Spinal cord (tissue), 9 donors: ENCODE measurements at regions not wholly inside any gene's neighbourhood (a gene's known extent, or its start where the extent isn't known, plus 50 kb on each side); places are given as distances from the start of the nearest gene placed in this dataset.
"Not testable (repeated sequence)": the region's sequence is repeated elsewhere in the genome, so short reads cannot be mapped to it uniquely, and the experiment has no call there.

ENCODE experiments used
- DNase-seq, 6 donors: peaks; one replicate each; pipeline versions ENCODE4 v3.0.0 to v3.0.0-alpha.2; 2013 to 2015; ENCODE audit warnings: low spot score in 6 of 6, low read depth in 4 of 6
- H3K27ac ChIP-seq: one replicate; pipeline ENCODE4 v1.5.1; 2013; ENCODE audit warnings: low read depth, low read length, control low read depth
- H3K27me3 ChIP-seq: one replicate; pipeline ENCODE4 v1.6.1; 2013; ENCODE audit warnings: low read length; ENCODE audit not compliant: control insufficient read depth, insufficient read depth
- H3K36me3 ChIP-seq: one replicate; pipeline ENCODE4 v1.6.1; 2013; ENCODE audit warnings: low read length; ENCODE audit not compliant: control insufficient read depth, insufficient read depth
- H3K4me1 ChIP-seq: one replicate; pipeline ENCODE4 v1.6.1; 2013; ENCODE audit warnings: low read length; ENCODE audit not compliant: control insufficient read depth, insufficient read depth
- H3K4me3 ChIP-seq: one replicate; pipeline ENCODE4 v1.5.1; 2013; ENCODE audit warnings: low read depth, low read length, control low read depth
- H3K9me3 ChIP-seq: one replicate; pipeline ENCODE4 v1.6.1; 2013; ENCODE audit warnings: low read length; ENCODE audit not compliant: control insufficient read depth, insufficient read depth
- WGBS: methylation state at CpG from one replicate; pipeline ENCODE4 v1.1.5; 2013; ENCODE audit warnings: missing lambda C conversion rate; ENCODE audit not compliant: insufficient coverage; 5-methylcytosine and 5-hydroxymethylcytosine counted together
- donor health status: healthy.

DNA sequence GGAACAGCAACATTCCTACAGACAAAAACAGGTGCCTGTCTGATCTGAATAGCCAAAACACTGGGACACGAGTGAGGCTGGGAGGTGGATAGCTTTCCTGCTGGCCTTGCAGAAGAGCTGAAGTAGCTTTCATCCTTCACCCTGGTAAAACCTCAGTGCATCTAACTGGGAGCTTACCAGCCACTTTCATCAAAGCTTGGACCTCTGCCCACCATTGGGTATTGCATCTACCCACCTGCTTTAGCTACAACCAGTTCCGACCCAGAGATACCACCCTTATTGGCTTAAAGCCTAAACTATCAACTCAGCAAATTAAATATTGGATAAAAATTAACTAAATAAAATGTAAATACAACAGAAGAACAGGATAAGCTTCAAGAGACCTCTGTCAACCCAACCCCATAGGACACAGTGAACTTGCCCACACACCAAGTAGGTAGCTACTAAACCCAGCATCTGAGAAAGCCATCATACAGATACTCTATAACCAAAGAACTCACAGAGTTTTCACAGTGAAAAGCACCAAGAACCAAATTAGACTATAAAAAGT lies 866.3 kb downstream of the FSCB start:
- Histone ChIP-seq H3K27me3 (no peaks in the 10 kb centered on the region), H3K27ac (no peak overlapping the region), H3K4me1 (no peaks in the 10 kb centered on the region), H3K4me3 (no peak overlapping the region), H3K36me3 (no peaks in the 10 kb centered on the region), H3K9me3 (peaks cover 2% of the 10 kb centered on the region)
- no CpG with 5 or more reads among the region's 2 CpGs for WGBS
- no peak for DNase-seq

DNA sequence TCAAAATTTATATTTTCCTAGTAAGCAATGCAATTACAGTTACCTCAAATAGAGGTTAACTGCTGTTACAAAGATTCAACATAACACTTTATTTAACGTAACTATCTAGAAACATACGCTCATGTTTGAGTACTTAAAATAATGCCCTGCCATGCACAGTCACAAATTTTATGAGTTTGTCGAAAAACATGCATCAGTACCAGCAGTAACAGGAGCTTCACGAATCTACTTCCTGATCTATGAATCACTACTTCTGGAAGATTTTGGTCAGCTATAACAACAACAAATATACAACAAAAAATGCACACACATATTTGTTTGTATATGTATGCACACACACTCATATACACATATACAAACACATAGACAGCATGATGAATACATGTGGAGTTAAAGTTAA lies 881.8 kb downstream of the FSCB start:
- Histone ChIP-seq H3K9me3 (no peaks in the 10 kb centered on the region), H3K27ac (no peak overlapping the region), H3K27me3 (no peaks in the 10 kb centered on the region), H3K4me1 (no peaks in the 10 kb centered on the region), H3K4me3 (no peak overlapping the region), H3K36me3 (no peaks in the 10 kb centered on the region)
- no peak for DNase-seq
- WGBS = 97% methylated on average over 3 of the region's 4 CpGs

DNA sequence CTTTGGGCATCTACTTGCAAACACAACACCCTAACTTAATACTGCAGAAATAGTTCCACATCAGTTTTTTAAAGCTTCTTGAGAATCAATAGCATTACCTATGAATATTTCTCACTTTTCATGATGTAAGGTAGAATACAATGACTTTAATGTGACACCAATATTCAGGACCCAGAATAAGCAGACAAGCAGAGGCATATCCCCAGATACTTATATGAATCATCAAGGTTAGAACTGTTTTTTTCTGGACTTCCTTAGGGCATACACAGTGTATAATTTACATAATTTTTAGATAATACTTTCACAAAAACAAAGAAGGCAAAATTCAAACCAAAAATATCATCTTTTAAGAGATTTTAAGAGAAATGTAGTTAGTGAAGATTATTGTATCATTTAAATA lies 885.8 kb downstream of the FSCB start:
- no peaks in the 10 kb centered on the region for H3K27me3 ChIP-seq
- H3K4me3 ChIP-seq = no peak overlapping the region
- no peaks in the 10 kb centered on the region for H3K9me3 ChIP-seq
- no peaks in the 10 kb centered on the region for H3K4me1 ChIP-seq
- H3K36me3 ChIP-seq = no peaks in the 10 kb centered on the region
- H3K27ac ChIP-seq = no peak overlapping the region
- no peak for DNase-seq

DNA sequence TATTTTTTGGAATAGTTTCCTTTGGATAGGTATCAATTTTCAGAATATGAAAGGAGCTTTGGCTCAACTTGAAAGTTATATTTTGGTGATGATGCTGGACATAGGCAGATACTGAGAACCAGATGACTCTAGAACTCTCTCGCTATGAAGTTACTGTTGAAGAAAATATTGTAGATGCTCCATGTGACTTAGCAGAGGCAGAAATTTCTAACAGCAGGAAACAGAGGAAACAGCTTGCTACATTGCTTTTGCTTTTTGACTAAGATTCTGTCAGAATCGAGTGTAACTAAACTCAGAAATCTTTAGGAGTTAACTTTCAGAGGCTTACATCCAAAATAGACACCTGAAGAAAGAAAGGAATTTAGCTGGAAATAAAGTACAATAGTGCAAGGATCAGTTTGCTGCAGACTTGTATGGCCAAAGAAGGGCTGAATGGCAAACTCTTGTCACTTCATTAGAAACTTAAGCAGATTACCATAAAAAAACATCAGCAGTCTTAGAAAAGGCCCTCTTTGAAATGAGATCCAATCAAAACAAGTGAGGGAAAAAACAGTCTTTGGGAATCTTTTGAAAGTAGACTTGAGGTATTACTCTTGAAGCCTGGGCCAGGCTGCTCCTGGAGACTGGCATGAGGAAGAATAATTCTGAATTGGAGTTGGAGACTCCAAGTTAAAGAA lies 911.8 kb downstream of the FSCB start:
- H3K27me3 ChIP-seq = no peaks in the 10 kb centered on the region
- H3K9me3 ChIP-seq = no peaks in the 10 kb centered on the region
- no peak overlapping the region for H3K4me3 ChIP-seq
- H3K36me3 ChIP-seq = no peaks in the 10 kb centered on the region
- no peaks in the 10 kb centered on the region for H3K4me1 ChIP-seq
- DNase-seq = no peak
- WGBS = 91% methylated on average over 1 of the region's 2 CpGs
- no peak overlapping the region for H3K27ac ChIP-seq

DNA sequence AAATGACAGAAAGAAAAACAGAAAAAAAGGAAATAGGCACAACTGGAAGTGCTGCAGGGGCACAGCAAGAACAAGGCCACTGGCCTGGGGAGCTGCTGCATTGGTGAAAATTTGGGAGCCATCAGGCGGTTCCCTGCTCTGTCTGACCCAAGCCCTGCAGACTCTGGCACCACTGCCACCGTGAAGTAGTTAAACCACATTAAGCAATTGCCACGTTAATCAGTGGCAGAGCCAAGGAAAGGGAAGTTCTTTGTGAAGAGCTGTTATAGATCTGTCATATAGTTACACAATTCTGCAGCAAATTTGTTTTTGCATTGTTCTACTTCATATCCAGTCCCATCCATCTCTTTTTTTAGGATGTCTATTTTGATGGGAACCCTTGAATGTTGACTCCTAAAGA lies 915.3 kb downstream of the FSCB start:
- H3K36me3 ChIP-seq = no peaks in the 10 kb centered on the region
- WGBS = 76% methylated on average over 2 of the region's 3 CpGs
- H3K4me1 ChIP-seq = no peaks in the 10 kb centered on the region
- no peaks in the 10 kb centered on the region for H3K9me3 ChIP-seq
- no peak overlapping the region for H3K27ac ChIP-seq
- no peaks in the 10 kb centered on the region for H3K27me3 ChIP-seq
- DNase-seq = no peak
- H3K4me3 ChIP-seq = no peak overlapping the region

DNA sequence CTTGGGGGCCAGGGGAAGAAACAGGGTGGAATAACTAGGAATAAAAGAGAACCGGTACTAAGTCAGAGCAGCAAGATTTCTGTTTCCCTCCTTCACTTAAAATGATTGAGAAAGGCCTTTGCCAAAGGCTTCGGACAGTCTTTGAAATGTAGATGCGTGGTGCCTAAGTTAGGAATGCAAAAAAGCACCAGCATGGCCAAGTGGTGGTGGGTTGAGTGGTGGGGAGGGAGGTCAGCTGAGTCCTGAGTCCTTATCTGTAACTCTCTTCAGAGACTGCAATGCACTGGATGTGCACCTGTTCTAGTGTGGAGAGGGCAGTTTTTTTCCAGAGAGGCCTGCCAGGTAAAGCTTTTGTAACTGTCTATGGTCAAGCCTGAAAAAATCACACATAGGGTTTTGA lies 919.9 kb downstream of the FSCB start:
- Histone ChIP-seq H3K4me3 (no peak overlapping the region), H3K27me3 (no peaks in the 10 kb centered on the region), H3K36me3 (no peaks in the 10 kb centered on the region), H3K27ac (no peak overlapping the region), H3K4me1 (no peaks in the 10 kb centered on the region), H3K9me3 (no peaks in the 10 kb centered on the region)
- no peak for DNase-seq
- WGBS = 58% methylated on average over 2 of the region's 3 CpGs

DNA sequence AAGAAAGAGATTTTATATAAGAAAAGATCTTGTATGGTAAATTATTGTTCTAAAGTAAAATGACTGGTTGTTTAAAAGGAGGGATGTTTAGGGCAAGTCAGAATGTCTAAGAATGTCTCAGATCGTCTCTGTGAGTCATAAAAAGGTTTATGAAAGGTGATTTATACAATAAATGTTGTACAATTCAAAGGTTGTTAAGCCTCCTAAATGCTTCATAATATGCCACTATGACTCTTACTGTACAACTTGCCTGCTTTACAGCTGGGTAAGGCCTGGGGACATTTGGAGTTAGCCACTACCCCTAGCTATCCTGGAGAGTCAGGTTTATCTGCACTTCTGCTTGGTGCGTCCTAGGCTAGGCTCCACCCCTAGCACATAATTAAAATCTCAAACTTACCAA lies 927.4 kb downstream of the FSCB start:
- H3K9me3 ChIP-seq = no peaks in the 10 kb centered on the region
- no peaks in the 10 kb centered on the region for H3K36me3 ChIP-seq
- WGBS = no CpG with 5 or more reads among the region's 2 CpGs
- no peaks in the 10 kb centered on the region for H3K4me1 ChIP-seq
- no peaks in the 10 kb centered on the region for H3K27me3 ChIP-seq
- no peak overlapping the region for H3K4me3 ChIP-seq
- no peak for DNase-seq
- no peak overlapping the region for H3K27ac ChIP-seq

DNA sequence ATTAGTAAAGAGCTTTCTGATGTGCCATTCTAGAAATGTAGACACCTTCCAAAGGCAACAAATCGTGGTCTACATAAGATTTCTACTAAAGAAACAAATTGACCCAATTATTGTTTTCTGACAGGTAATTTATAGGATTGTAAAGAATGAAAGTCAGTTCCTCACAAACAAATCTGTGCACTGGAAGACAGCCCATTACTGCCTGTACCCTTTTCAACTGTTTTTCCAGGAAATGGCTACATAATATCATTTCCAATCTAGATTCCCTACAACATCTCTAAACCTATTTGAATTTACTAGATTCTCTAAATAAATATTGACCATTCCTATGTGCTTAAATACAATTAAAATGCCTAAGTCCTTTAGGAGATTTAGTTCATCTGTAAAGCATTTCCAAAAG lies 939.1 kb downstream of the FSCB start:
- WGBS = no CpG with 5 or more reads among the region's 1 CpG
- DNase-seq = no peak

DNA sequence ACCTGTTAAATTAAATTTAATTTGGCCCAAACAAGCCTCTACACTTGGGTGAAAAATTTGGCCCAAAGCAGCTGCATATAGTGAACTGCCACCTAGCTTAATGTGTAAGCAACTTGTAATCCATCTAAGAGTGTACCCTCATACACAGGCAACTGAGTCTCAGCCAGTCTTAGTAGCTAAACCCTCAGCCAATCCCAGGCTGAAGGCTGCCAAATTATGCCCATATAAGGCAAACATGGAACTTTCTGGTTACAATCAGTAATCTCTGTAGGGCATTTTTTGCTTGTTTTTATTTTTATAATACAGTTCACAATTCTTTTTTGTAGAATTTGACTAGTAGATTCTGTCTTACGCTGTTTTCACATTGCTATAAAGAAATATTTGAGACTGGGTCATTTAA lies 958.7 kb downstream of the FSCB start:
- Histone ChIP-seq H3K36me3 (no peaks in the 10 kb centered on the region), H3K4me1 (no peaks in the 10 kb centered on the region), H3K9me3 (no peaks in the 10 kb centered on the region), H3K27ac (no peak overlapping the region), H3K27me3 (no peaks in the 10 kb centered on the region), H3K4me3 (no peak overlapping the region)
- no CpG with 5 or more reads among the region's 1 CpG for WGBS
- DNase-seq = no peak

More for the DNA sequence above, 939.1 kb downstream of the FSCB start:
- H3K36me3 ChIP-seq = no peaks in the 10 kb centered on the region
- H3K9me3 ChIP-seq = no peaks in the 10 kb centered on the region
- H3K4me1 ChIP-seq = no peaks in the 10 kb centered on the region
- no peak overlapping the region for H3K4me3 ChIP-seq
- no peak overlapping the region for H3K27ac ChIP-seq
- no peaks in the 10 kb centered on the region for H3K27me3 ChIP-seq

DNA sequence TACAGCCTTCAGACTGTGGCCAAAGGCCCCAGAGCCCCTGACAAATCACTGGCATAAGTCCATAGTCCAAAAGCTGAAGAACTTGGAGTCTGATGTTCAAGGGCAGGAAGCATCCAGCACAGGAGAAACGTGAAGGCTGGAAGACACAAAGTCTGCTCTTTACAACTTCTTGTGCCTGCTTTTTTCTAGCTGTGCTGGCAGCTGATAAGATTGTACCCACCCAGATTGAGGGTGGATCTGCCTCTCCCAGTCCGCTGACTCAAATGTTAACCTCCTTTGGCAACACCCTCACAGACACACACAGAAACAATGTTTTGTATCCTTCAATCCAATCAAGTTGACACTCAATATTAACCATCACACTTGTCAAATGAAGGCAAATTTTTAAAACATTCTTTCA lies 959.5 kb downstream of the FSCB start:
- H3K27ac ChIP-seq, H3K27me3 ChIP-seq, H3K4me3 ChIP-seq, DNase-seq, H3K9me3 ChIP-seq, H3K36me3 ChIP-seq, H3K4me1 ChIP-seq: not testable (repeated sequence)
- 75% methylated on average over 2 of the region's 2 CpGs for WGBS
